Esophagus muscularis mucosa (tissue), 3 donors: ENCODE measurements at regions not wholly inside any gene's neighbourhood (a gene's known extent, or its start where the extent isn't known, plus 50 kb on each side); places are given as distances from the start of the nearest gene placed in this dataset.

Experiments
- EP300 ChIP-seq: sonication (generic); formaldehyde crosslinking; IDR thresholded peaks from one replicate; pipeline ENCODE4 v1.6.1; 2017; ENCODE audit warnings: antibody characterized with exemption
- POLR2A ChIP-seq: fragments of 450-650 bp; IDR thresholded peaks from one replicate; pipeline ENCODE4 v1.6.1; 2017; ENCODE audit warnings: antibody characterized with exemption, moderate library complexity, mild to moderate bottlenecking, low read depth
- POLR2AphosphoS5 ChIP-seq, 2 donors: sonication (generic); formaldehyde crosslinking; IDR thresholded peaks; one replicate each; pipeline ENCODE4 v1.6.1; 2017; ENCODE audit warnings: antibody characterized with exemption in 2 of 2

- TF ChIP-seq POLR2AphosphoS5 (IDR thresholded peaks at IDR 0.05) (no peak), POLR2A (no peak), EP300 (no peak)
Measured at GRCh38 chr12:60853407-60853806, 1257.6 kb downstream of the SLC16A7 start.
